Upper lobe of left lung (tissue), 6 donors: ENCODE measurements at regions not wholly inside any gene's neighbourhood (a gene's known extent, or its start where the extent isn't known, plus 50 kb on each side); places are given as distances from the start of the nearest gene placed in this dataset.

Experiments used
- ATAC-seq, 2 donors: fragments of 200-7000 bp; cut with Tn5 transposase; one replicate each; pipeline ENCODE4 v1.9.1; 2022; ENCODE audit warnings: mild to moderate bottlenecking in 2 of 2, moderate library complexity in 2 of 2; ENCODE audit not compliant: low FRiP score in 2 of 2
- DNase-seq, 2 donors: peaks; one replicate each; pipeline ENCODE4 v3.0.0-alpha.2; 2019 to 2020
- H3K27ac ChIP-seq, 4 donors: fragments of 200-600 bp; sonication (generic); one replicate each; pipeline ENCODE4 v1.5.1; 2016 to 2019
- H3K27me3 ChIP-seq, 4 donors: fragments of 200-600 bp; sonication (generic); one replicate each; pipeline ENCODE4 v1.5.1; 2017 to 2019
- H3K36me3 ChIP-seq, 4 donors: fragments of 200-600 bp; sonication (generic); one replicate each; pipeline ENCODE4 v1.5.1; 2016 to 2019
- H3K4me1 ChIP-seq, 4 donors: fragments of 200-600 bp; sonication (generic); one replicate each; pipeline ENCODE4 v1.5.1; 2018 to 2019
- H3K4me3 ChIP-seq, 4 donors: fragments of 200-600 bp; sonication (generic); one replicate each; pipeline ENCODE4 v1.5.1; 2017 to 2019; ENCODE audit warnings: mild to moderate bottlenecking in 2 of 4, moderate library complexity in 1 of 4
- H3K9me3 ChIP-seq, 4 donors: fragments of 200-600 bp; sonication (generic); one replicate each; pipeline ENCODE4 v1.5.1; 2018 to 2019
- EP300 ChIP-seq, 4 donors: sonication (generic); formaldehyde crosslinking; IDR thresholded peaks; one replicate each; pipeline ENCODE4 v1.5.1; 2017; ENCODE audit warnings: antibody characterized with exemption in 4 of 4, control low read depth in 2 of 4
- POLR2A ChIP-seq, 4 donors: fragments of 450-650 bp; IDR thresholded peaks; one replicate each; pipeline ENCODE4 v1.5.1; 2016 to 2017; ENCODE audit warnings: antibody characterized with exemption in 4 of 4, mild to moderate bottlenecking in 2 of 4
- POLR2AphosphoS5 ChIP-seq, 2 donors: sonication (generic); formaldehyde crosslinking; IDR thresholded peaks; one replicate each; pipeline ENCODE4 v1.5.1; 2017; ENCODE audit warnings: antibody characterized with exemption in 2 of 2
- WGBS, 2 donors: methylation state at CpG; one replicate each; pipeline ENCODE4 v1.1.5; 2017 to 2018; 5-methylcytosine and 5-hydroxymethylcytosine counted together
- TF ChIP-seq, protein P1 (sequence below), 6 experiments: fragments of 450-650 bp in 4 of 6; fragments of 200-600 bp in 2 of 6; sonication (generic) in 2 of 6; IDR thresholded peaks; one replicate each; pipeline ENCODE4 v1.5.1; 2016 to 2019; ENCODE audit warnings: antibody characterized with exemption in 6 of 6
- donor health status: DM: no; HTN: no; CAD: no; lungs with moderate emphysema.
- donor health status: DM: no; HTN: yes; CAD: no; lungs with severe emphysema.

GRCh38 chr5:109589239-109589638 lies 100.5 kb upstream of the MAN2A1 start:
- H3K27ac ChIP-seq: no peak overlapping the region
- ATAC-seq: no peak

DNA sequence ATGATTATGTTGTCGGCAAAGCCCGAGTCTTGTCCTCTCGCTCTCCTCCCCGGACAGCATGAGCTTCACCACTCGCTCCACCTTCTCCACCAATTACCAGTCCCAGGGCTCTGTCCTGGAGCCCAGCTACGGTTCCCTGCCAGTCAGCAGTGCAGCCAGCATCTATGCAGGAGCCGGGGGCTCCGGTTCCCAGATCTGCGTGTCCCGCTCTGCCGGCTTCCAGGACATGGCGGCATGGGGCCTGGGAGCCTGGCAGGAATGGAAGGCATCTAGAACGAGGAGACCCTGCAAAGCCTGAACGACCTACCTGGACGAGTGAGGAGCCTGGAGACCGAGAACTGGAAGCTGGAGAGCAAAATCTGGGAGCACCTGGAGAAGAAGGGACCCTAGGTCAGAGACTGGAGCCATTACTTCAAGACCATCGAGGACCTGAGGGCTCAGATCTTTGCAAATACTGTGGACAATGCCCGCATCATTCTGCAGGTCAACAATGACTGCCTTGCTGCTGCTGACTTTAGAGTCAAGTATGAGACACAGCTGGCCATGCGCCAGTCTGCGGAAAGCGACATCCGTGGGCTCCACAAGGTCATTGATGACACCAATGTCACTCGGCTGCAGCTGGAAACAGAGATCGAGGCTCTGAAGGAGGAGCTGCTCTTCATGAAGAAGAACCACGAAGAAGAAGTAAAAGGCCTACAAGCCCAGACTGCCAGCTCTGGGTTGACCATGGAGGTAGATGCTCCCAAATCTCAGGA lies 101.3 kb upstream of the MAN2A1 start:
- H3K4me3 ChIP-seq: no peak overlapping the region
- H3K27ac ChIP-seq: no peak overlapping the region
- H3K27me3 ChIP-seq: no peaks in the 10 kb centered on the region
- WGBS, 2 donors: 97% methylated on average over 24 to 25 of the region's 25 CpGs
- TF ChIP-seq POLR2A (IDR thresholded peaks at IDR 0.05) (no peak), EP300 (IDR thresholded peaks at IDR 0.05) (no peak), POLR2AphosphoS5 (IDR thresholded peaks at IDR 0.05) (no peak)
- TF ChIP-seq, protein P1, sequence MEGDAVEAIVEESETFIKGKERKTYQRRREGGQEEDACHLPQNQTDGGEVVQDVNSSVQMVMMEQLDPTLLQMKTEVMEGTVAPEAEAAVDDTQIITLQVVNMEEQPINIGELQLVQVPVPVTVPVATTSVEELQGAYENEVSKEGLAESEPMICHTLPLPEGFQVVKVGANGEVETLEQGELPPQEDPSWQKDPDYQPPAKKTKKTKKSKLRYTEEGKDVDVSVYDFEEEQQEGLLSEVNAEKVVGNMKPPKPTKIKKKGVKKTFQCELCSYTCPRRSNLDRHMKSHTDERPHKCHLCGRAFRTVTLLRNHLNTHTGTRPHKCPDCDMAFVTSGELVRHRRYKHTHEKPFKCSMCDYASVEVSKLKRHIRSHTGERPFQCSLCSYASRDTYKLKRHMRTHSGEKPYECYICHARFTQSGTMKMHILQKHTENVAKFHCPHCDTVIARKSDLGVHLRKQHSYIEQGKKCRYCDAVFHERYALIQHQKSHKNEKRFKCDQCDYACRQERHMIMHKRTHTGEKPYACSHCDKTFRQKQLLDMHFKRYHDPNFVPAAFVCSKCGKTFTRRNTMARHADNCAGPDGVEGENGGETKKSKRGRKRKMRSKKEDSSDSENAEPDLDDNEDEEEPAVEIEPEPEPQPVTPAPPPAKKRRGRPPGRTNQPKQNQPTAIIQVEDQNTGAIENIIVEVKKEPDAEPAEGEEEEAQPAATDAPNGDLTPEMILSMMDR (IDR thresholded peaks at IDR 0.05): no peak
- ATAC-seq: no peak
- H3K4me1 ChIP-seq: no peaks in the 10 kb centered on the region
- peak in 1 of 2 donors; percentile 64 for DNase-seq
- H3K36me3 ChIP-seq: no peaks in the 10 kb centered on the region
- H3K9me3 ChIP-seq: no peaks in the 10 kb centered on the region

More at GRCh38 chr5:109589239-109589638, 100.5 kb upstream of the MAN2A1 start:
- no peaks in the 10 kb centered on the region for H3K9me3 ChIP-seq
- no peaks in the 10 kb centered on the region for H3K36me3 ChIP-seq
- no peaks in the 10 kb centered on the region for H3K27me3 ChIP-seq
- WGBS, 2 donors: 92% methylated on average over 5 of the region's 5 CpGs
- no peak for DNase-seq
- no peaks in the 10 kb centered on the region for H3K4me1 ChIP-seq
- H3K4me3 ChIP-seq: no peak overlapping the region
- TF ChIP-seq POLR2A (IDR thresholded peaks at IDR 0.05) (no peak), EP300 (IDR thresholded peaks at IDR 0.05) (no peak), POLR2AphosphoS5 (IDR thresholded peaks at IDR 0.05) (no peak)
- TF ChIP-seq, protein P1 (IDR thresholded peaks at IDR 0.05): no peak

- H3K27me3 ChIP-seq: no peaks in the 10 kb centered on the region
- 35 to 40% methylated on average over 4 of the region's 4 CpGs for WGBS, 2 donors
- TF ChIP-seq POLR2AphosphoS5 (IDR thresholded peaks at IDR 0.05) (no peak), EP300 (IDR thresholded peaks at IDR 0.05) (no peak), POLR2A (IDR thresholded peaks at IDR 0.05) (no peak)
- TF ChIP-seq, protein P1 (IDR thresholded peaks at IDR 0.05): no peak
- H3K27ac ChIP-seq: no peak overlapping the region
- H3K4me3 ChIP-seq: no peak overlapping the region
- no peaks in the 10 kb centered on the region for H3K4me1 ChIP-seq
- no peaks in the 10 kb centered on the region for H3K9me3 ChIP-seq
- H3K36me3 ChIP-seq: no peaks in the 10 kb centered on the region
- ATAC-seq: peak in 1 of 2 donors; percentile 83
- DNase-seq: no peak
Measured at GRCh38 chr5:109584986-109585599, 104.6 kb upstream of the MAN2A1 start.

DNA sequence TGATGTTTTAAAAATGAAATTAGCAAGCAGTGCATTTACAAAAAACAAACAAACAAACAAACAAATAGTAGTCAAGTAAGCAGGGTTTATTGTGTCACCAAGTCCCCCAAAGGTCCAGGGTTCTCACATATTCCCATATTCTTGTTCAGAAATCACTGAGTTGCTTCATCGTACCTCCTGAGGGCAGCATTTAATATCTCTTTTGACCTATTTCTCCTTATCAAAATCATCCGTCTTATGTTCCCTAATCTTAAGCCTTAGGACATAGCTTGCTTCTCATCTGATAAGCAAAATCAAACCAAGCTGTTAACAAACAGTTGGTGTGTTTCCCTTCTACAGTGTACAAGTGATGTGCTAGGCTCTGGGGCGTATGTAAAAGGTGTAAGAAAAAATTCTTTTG lies 109.5 kb upstream of the MAN2A1 start:
- Histone ChIP-seq H3K36me3 (no peaks in the 10 kb centered on the region), H3K27me3 (no peaks in the 10 kb centered on the region), H3K9me3 (no peaks in the 10 kb centered on the region), H3K4me3 (no peak overlapping the region), H3K4me1 (no peaks in the 10 kb centered on the region), H3K27ac (no peak overlapping the region)
- no peak for TF ChIP-seq POLR2A (IDR thresholded peaks at IDR 0.05)
- TF ChIP-seq, protein P1 (IDR thresholded peaks at IDR 0.05): no peak
- TF ChIP-seq POLR2AphosphoS5 (IDR thresholded peaks at IDR 0.05): no peak
- TF ChIP-seq EP300 (IDR thresholded peaks at IDR 0.05): no peak
- 68 to 75% methylated on average over 3 of the region's 3 CpGs for WGBS, 2 donors
- no peak for DNase-seq
- ATAC-seq: no peak
